C4-2B (cell line): ENCODE measurements at regions not wholly inside any gene's neighbourhood (a gene's known extent, or its start where the extent isn't known, plus 50 kb on each side); places are given as distances from the start of the nearest gene placed in this dataset.

Experiments
- ZFX ChIP-seq: fragments of 450-650 bp; IDR thresholded peaks from 2 replicates; pipeline ENCODE4 v1.6.1; 2017
- TF ChIP-seq, protein P1 (sequence below): fragments of 450-650 bp; conservative IDR thresholded peaks from 2 replicates; pipeline ENCODE4 v1.5.1; 2017; ENCODE audit warnings: mild to moderate bottlenecking

- TF ChIP-seq, protein P1, sequence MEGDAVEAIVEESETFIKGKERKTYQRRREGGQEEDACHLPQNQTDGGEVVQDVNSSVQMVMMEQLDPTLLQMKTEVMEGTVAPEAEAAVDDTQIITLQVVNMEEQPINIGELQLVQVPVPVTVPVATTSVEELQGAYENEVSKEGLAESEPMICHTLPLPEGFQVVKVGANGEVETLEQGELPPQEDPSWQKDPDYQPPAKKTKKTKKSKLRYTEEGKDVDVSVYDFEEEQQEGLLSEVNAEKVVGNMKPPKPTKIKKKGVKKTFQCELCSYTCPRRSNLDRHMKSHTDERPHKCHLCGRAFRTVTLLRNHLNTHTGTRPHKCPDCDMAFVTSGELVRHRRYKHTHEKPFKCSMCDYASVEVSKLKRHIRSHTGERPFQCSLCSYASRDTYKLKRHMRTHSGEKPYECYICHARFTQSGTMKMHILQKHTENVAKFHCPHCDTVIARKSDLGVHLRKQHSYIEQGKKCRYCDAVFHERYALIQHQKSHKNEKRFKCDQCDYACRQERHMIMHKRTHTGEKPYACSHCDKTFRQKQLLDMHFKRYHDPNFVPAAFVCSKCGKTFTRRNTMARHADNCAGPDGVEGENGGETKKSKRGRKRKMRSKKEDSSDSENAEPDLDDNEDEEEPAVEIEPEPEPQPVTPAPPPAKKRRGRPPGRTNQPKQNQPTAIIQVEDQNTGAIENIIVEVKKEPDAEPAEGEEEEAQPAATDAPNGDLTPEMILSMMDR = no peak
- TF ChIP-seq ZFX = no peak
Observed at GRCh38 chr9:129331493-129331765, 153.4 kb upstream of the IER5L start.
